Pancreas (tissue), 10 donors: ENCODE measurements at regions not wholly inside any gene's neighbourhood (a gene's known extent, or its start where the extent isn't known, plus 50 kb on each side); places are given as distances from the start of the nearest gene placed in this dataset.

Experiments
- ATAC-seq, 4 donors: fragments of 200-7000 bp; cut with Tn5 transposase; one replicate each; pipeline versions ENCODE4 v1.8.0 to v1.9.1; 2020; ENCODE audit warnings: mild to moderate bottlenecking in 4 of 4, moderate library complexity in 4 of 4
- DNase-seq, 6 donors: peaks; one replicate each; pipeline ENCODE4 v3.0.0-alpha.2; 2020
- FAIRE-seq: peaks from 2 replicates; lab custom pipeline; 2012; peaks lifted over from hg19 to GRCh38; lab: Jason Lieb, UNC
- H3K27ac ChIP-seq, 4 donors: fragments of 200-600 bp; sonication (generic); 1 replicate in 3 of 4; 2 replicates in 1 of 4; pipeline versions ENCODE4 v1.5.0 to v1.8.0; 2020
- H3K27me3 ChIP-seq, 4 donors: fragments of 200-600 bp; one replicate each; pipeline ENCODE4 v1.8.0; 2021
- H3K36me3 ChIP-seq, 3 donors: fragments of 200-600 bp; sonication (generic) in 1 of 3; one replicate each; pipeline versions ENCODE4 v1.5.0 to v1.8.0; 2020 to 2021
- H3K4me1 ChIP-seq, 3 donors: fragments of 200-600 bp; one replicate each; pipeline ENCODE4 v1.8.0; 2021
- H3K4me3 ChIP-seq, 4 donors: fragments of 200-600 bp; sonication (generic) in 2 of 4; one replicate each; pipeline versions ENCODE4 v1.5.0 to v1.8.0; 2020 to 2021
- H3K9me3 ChIP-seq, 4 donors: fragments of 200-600 bp; one replicate each; pipeline ENCODE4 v1.8.0; 2021
- CTCF ChIP-seq, 4 donors: fragments of 200-600 bp; sonication (generic) in 3 of 4; IDR thresholded peaks; one replicate each; pipeline versions ENCODE4 v1.5.0 to v1.8.0; 2021; ENCODE audit warnings: antibody characterized with exemption in 4 of 4
- WGBS, 2 donors: extraction: QIAGEN DNeasy Blood & Tissue Kit; methylation state at CpG; one replicate each; pipeline ENCODE4 v1.1.7; 2013; 5-methylcytosine and 5-hydroxymethylcytosine counted together
- intact Hi-C, 3 donors: fragments of 100-400 bp; cut with DNase I; formaldehyde crosslinking; loops; one replicate each; pipeline versions ENCODE4 v1.11.1 to v1.14.2; 2022
- donor health status: healthy with polysubstance abuse.
- donor health status: DM: no; HTN: no; CAD: no; lungs with moderate emphysema.
- donor health status: DM: no; HTN: no; CAD: no.
- donor health status: control.
- donor health status: control.
- donor health status: Bipolar disorder and iron deficiency.
- donor health status: DM: yes; HTN: yes; CAD: no.
- donor health status: DM: no; HTN: no; CAD: no.
- donor health status: DM: no; HTN: no; CAD: no.
- donor health status: DM: yes; HTN: yes; CAD: no.

DNA sequence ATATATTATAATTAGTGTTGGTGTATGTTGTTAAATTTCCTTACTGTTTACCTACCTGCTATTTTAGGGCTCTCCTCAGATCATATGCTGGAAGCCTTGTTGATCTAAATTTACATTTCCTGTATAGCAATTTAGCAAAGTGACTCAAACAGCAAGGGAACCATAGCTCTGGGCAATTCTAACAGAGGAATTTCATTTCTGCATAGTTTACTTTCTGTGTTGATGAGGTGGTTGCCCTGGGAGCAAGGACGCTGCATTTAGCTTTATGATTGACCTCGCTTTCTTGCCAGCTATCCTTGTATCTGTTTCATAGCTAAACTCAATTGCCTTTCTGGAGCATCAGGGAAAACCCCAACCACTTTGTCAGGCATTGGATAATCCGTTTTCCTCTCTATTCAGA, 810.8 kb downstream of the GRIK2 start:
- Histone ChIP-seq H3K9me3 (no peaks in the 10 kb centered on the region), H3K27ac (no peak overlapping the region), H3K36me3 (no peaks in the 10 kb centered on the region), H3K27me3 (no peaks in the 10 kb centered on the region), H3K4me3 (no peak overlapping the region), H3K4me1 (no peaks in the 10 kb centered on the region)
- DNase-seq (no peak), ATAC-seq (no peak), FAIRE-seq (no peak)
- intact Hi-C loops: no loop called here
- 31 to 37% methylated on average over 3 of the region's 3 CpGs for WGBS, 2 donors
- no peak for TF ChIP-seq CTCF (IDR thresholded peaks at IDR 0.05)

GRCh38 chr6:102215425-102215824, 821.9 kb downstream of the GRIK2 start:
- Histone ChIP-seq H3K4me3 (no peak overlapping the region), H3K36me3 (no peaks in the 10 kb centered on the region), H3K9me3 (no peaks in the 10 kb centered on the region), H3K27ac (no peak overlapping the region), H3K27me3 (no peaks in the 10 kb centered on the region), H3K4me1 (no peaks in the 10 kb centered on the region)
- FAIRE-seq (no peak), ATAC-seq (no peak), DNase-seq (no peak)
- WGBS, 2 donors: 50 to 58% methylated on average over 3 of the region's 3 CpGs
- intact Hi-C loops: no loop called here
- no peak for TF ChIP-seq CTCF (IDR thresholded peaks at IDR 0.05)

GRCh38 chr6:102216232-102216631, 822.7 kb downstream of the GRIK2 start:
- Histone ChIP-seq H3K36me3 (no peaks in the 10 kb centered on the region), H3K27me3 (no peaks in the 10 kb centered on the region), H3K9me3 (no peaks in the 10 kb centered on the region), H3K4me3 (no peak overlapping the region), H3K4me1 (no peaks in the 10 kb centered on the region), H3K27ac (no peak overlapping the region)
- no peak for TF ChIP-seq CTCF (IDR thresholded peaks at IDR 0.05)
- DNase-seq (no peak), ATAC-seq (no peak), FAIRE-seq (no peak)
- intact Hi-C loops: no loop called here
- WGBS, 2 donors: 69 to 70% methylated on average over 2 of the region's 2 CpGs

- WGBS, 2 donors: 60 to 69% methylated on average over 8 of the region's 8 CpGs
Measured at GRCh38 chr6:102223942-102224341, 830.4 kb downstream of the GRIK2 start.

GRCh38 chr6:102229271-102229670, 835.8 kb downstream of the GRIK2 start:
- Histone ChIP-seq H3K9me3 (no peaks in the 10 kb centered on the region), H3K4me3 (no peak overlapping the region), H3K36me3 (no peaks in the 10 kb centered on the region), H3K4me1 (no peaks in the 10 kb centered on the region), H3K27me3 (peaks cover 0 to 3% (median 0%) of the 10 kb centered on the region in 4 donors), H3K27ac (no peak overlapping the region)
- WGBS, 2 donors: 64 to 68% methylated on average over 1 of the region's 1 CpG
- TF ChIP-seq CTCF (IDR thresholded peaks at IDR 0.05): no peak
- intact Hi-C loops: no loop called here
- no peak for FAIRE-seq
- DNase-seq: no peak
- ATAC-seq: no peak

More at GRCh38 chr6:102223942-102224341, 830.4 kb downstream of the GRIK2 start:
- Histone ChIP-seq H3K27ac (no peak overlapping the region), H3K9me3 (no peaks in the 10 kb centered on the region), H3K4me1 (no peaks in the 10 kb centered on the region), H3K27me3 (peaks cover 0 to 3% (median 0%) of the 10 kb centered on the region in 4 donors), H3K4me3 (no peak overlapping the region), H3K36me3 (no peaks in the 10 kb centered on the region)
- DNase-seq (no peak), ATAC-seq (no peak), FAIRE-seq (no peak)
- intact Hi-C loops: no loop called here
- no peak for TF ChIP-seq CTCF (IDR thresholded peaks at IDR 0.05)
